GM12878 (cell line): ENCODE measurements at regions not wholly inside any gene's neighbourhood (a gene's known extent, or its start where the extent isn't known, plus 50 kb on each side); places are given as distances from the start of the nearest gene placed in this dataset.

Experiments
- ATAC-seq: fragments of 200-7000 bp; cut with Tn5 transposase; 3 replicates; pipeline ENCODE4 v1.9.1; 2020; ENCODE audit warnings: mild to moderate bottlenecking, moderate library complexity
- BruUV-seq: library from RNA; stranded (reverse); fragments of 400-500 nt; replicated peaks from 2 replicates; lab custom pipeline; 2021; lab: Mats Ljungman, UMichigan
- CTCF ChIA-PET: fragments of 300-600 bp; sonication (Branson Sonifier 250); formaldehyde crosslinking; extraction: SDS; loops from one replicate; lab custom pipeline; 2021; ENCODE audit warnings: inconsistent platforms; lab: Yijun Ruan, JAX
- POLR2A ChIA-PET: fragments of 350-600 bp; formaldehyde crosslinking; extraction: SDS; loops from one replicate; lab custom pipeline; 2021; ENCODE audit warnings: inconsistent platforms; lab: Charles Lee
- RAD21 ChIA-PET: fragments of 300-600 bp; sonication (Branson Sonifier 250); formaldehyde crosslinking; loops from one replicate; lab custom pipeline; 2023; ENCODE audit warnings: antibody characterized with exemption; ENCODE audit not compliant: unreplicated experiment; lab: Charles Lee
- SMC1A ChIA-PET: fragments of 300-600 bp; sonication (Branson Sonifier 250); formaldehyde crosslinking; loops from one replicate; lab custom pipeline; 2023; ENCODE audit not compliant: unreplicated experiment, uncharacterized antibody; lab: Charles Lee
- DNase-seq: peaks from one replicate; pipeline ENCODE4 v3.0.0-alpha.2; 2011; ENCODE audit warnings: low read depth, low spot score
- FAIRE-seq: peaks from 3 replicates; lab custom pipeline; 2011; peaks lifted over from hg19 to GRCh38; lab: Jason Lieb, UNC
- H2AFZ ChIP-seq: 2 replicates; pipeline ENCODE4 v1.6.0; 2011; ENCODE audit warnings: low read depth, low read length, control low read depth; ENCODE audit not compliant: control insufficient read depth
- H3K27ac ChIP-seq: 2 replicates; pipeline ENCODE4 v1.5.1; 2011; ENCODE audit warnings: control low read depth; ENCODE audit not compliant: control insufficient read depth, insufficient read depth
- H3K27me3 ChIP-seq, 2 experiments: replicated peaks in 1 of 2; 2 replicates each; pipeline versions ENCODE4 v1.6.0 to v1.6.1; 2011; ENCODE audit warnings: low read length in 1 of 2; ENCODE audit not compliant: control insufficient read depth in 2 of 2, insufficient read depth in 2 of 2
- H3K36me3 ChIP-seq, 2 experiments: 2 replicates each; pipeline ENCODE4 v1.5.1; 2011; ENCODE audit warnings: low read length in 1 of 2; ENCODE audit not compliant: control insufficient read depth in 2 of 2, insufficient read depth in 2 of 2
- H3K4me1 ChIP-seq: 2 replicates; pipeline ENCODE4 v1.6.1; 2011; ENCODE audit warnings: mild to moderate bottlenecking, low read length, moderate library complexity, mixed read lengths; ENCODE audit not compliant: control insufficient read depth, insufficient read depth
- H3K4me2 ChIP-seq: 2 replicates; pipeline ENCODE4 v1.6.0; 2011; ENCODE audit warnings: control low read depth; ENCODE audit not compliant: control insufficient read depth, insufficient read depth
- H3K4me3 ChIP-seq: fragments of 200-600 bp; sonication (generic); 2 replicates; pipeline ENCODE4 v1.5.1; 2016
- H3K79me2 ChIP-seq: 2 replicates; pipeline ENCODE4 v1.6.0; 2011; ENCODE audit warnings: low read length; ENCODE audit not compliant: control insufficient read depth, insufficient read depth
- H3K9ac ChIP-seq: 2 replicates; pipeline ENCODE4 v1.8.0; 2011; ENCODE audit warnings: low read length, control low read depth, mixed read lengths; ENCODE audit not compliant: control insufficient read depth, insufficient read depth
- H3K9me3 ChIP-seq: replicated peaks from 3 replicates; pipeline ENCODE4 v1.5.1; 2011; ENCODE audit warnings: mild to moderate bottlenecking, low read length; ENCODE audit not compliant: control insufficient read depth, insufficient read depth
- H4K20me1 ChIP-seq: 2 replicates; pipeline ENCODE4 v1.6.0; 2011; ENCODE audit not compliant: control insufficient read depth, insufficient read depth
- BCL11A ChIP-seq: IDR thresholded peaks from 2 replicates; pipeline ENCODE4 v1.6.1; 2011; ENCODE audit warnings: low read depth, low read length
- BRCA1 ChIP-seq: IDR thresholded peaks from 2 replicates; pipeline ENCODE4 v1.6.1; 2011; ENCODE audit warnings: low read depth, low read length, improper control_type of control experiment
- CHD2 ChIP-seq: IDR thresholded peaks from 2 replicates; pipeline ENCODE4 v1.6.1; 2011; ENCODE audit warnings: low read depth, low read length, improper control_type of control experiment, borderline replicate concordance
- EP300 ChIP-seq, 2 experiments: fragments of 150-350 bp in 1 of 2; IDR thresholded peaks; 2 replicates each; pipeline ENCODE4 v1.6.1; 2011 to 2012; ENCODE audit warnings: low read depth in 2 of 2, low read length in 2 of 2, borderline replicate concordance in 1 of 2, improper control_type of control experiment in 1 of 2, inconsistent platforms in 1 of 2; ENCODE audit not compliant: control insufficient read depth in 1 of 2
- GABPA ChIP-seq: IDR thresholded peaks from 2 replicates; pipeline ENCODE4 v1.6.1; 2014; ENCODE audit warnings: antibody characterized with exemption, low read depth, mild to moderate bottlenecking, inconsistent platforms
- HDGF ChIP-seq: fragments of 450-650 bp; IDR thresholded peaks from 2 replicates; pipeline ENCODE4 v1.6.1; 2016; ENCODE audit warnings: antibody characterized with exemption
- JUNB ChIP-seq: IDR thresholded peaks from 2 replicates; pipeline ENCODE4 v1.6.1; 2016; ENCODE audit warnings: antibody characterized with exemption, mild to moderate bottlenecking
- LARP7 ChIP-seq: fragments of 450-650 bp; IDR thresholded peaks from 2 replicates; pipeline ENCODE4 v1.6.1; 2017; ENCODE audit warnings: mild to moderate bottlenecking
- MEF2A ChIP-seq: IDR thresholded peaks from 2 replicates; pipeline ENCODE4 v1.6.1; 2011; ENCODE audit warnings: low read depth, mild to moderate bottlenecking, low read length, moderate library complexity; ENCODE audit not compliant: insufficient read depth
- MXI1 ChIP-seq: fragments of 150-350 bp; IDR thresholded peaks from 2 replicates; pipeline ENCODE4 v1.6.1; 2011; ENCODE audit warnings: low read depth, mild to moderate bottlenecking, inconsistent platforms, low read length, improper control_type of control experiment
- POLR2AphosphoS5 ChIP-seq: IDR thresholded peaks from 2 replicates; pipeline ENCODE4 v1.6.1; 2011; ENCODE audit warnings: mild to moderate bottlenecking, low read length, inconsistent platforms
- RBBP5 ChIP-seq: fragments of 200-600 bp; sonication (generic); conservative IDR thresholded peaks from 2 replicates; pipeline ENCODE4 v1.6.1; 2016
- RUNX3 ChIP-seq: IDR thresholded peaks from 2 replicates; pipeline ENCODE4 v1.6.1; 2012; ENCODE audit warnings: low read length, inconsistent platforms
- SMAD1 ChIP-seq: fragments of 450-650 bp; IDR thresholded peaks from 2 replicates; pipeline ENCODE4 v1.6.1; 2018; ENCODE audit warnings: mild to moderate bottlenecking, low read depth; ENCODE audit not compliant: partially characterized antibody
- SRF ChIP-seq, 2 experiments: IDR thresholded peaks; 2 replicates each; pipeline ENCODE4 v1.6.1; 2011; ENCODE audit warnings: low read depth in 2 of 2, low read length in 2 of 2, mild to moderate bottlenecking in 1 of 2, moderate library complexity in 1 of 2
- SUZ12 ChIP-seq: fragments of 200-600 bp; sonication (generic); IDR thresholded peaks from one replicate; pipeline ENCODE4 v1.6.1; 2018; ENCODE audit warnings: antibody characterized with exemption, mild to moderate bottlenecking; ENCODE audit not compliant: unreplicated experiment
- TAF1 ChIP-seq: IDR thresholded peaks from 2 replicates; pipeline ENCODE4 v1.6.1; 2011; ENCODE audit warnings: mild to moderate bottlenecking, low read depth, low read length, borderline replicate concordance
- TBL1XR1 ChIP-seq: IDR thresholded peaks from 2 replicates; pipeline ENCODE4 v1.6.1; 2012; ENCODE audit warnings: low read depth, low read length, improper control_type of control experiment
- ZNF24 ChIP-seq: fragments of 450-650 bp; IDR thresholded peaks from 2 replicates; pipeline ENCODE4 v1.6.1; 2017; ENCODE audit warnings: antibody characterized with exemption, mild to moderate bottlenecking
- WGBS: methylation state at CpG from one replicate; pipeline ENCODE4 v1.1.6; 2016; ENCODE audit warnings: low lambda C conversion rate; ENCODE audit not compliant: insufficient replicate concordance, insufficient coverage; ENCODE audit errors: missing lambda C conversion rate; 5-methylcytosine and 5-hydroxymethylcytosine counted together
- in situ Hi-C: fragments of 300-500 bp; cut with MboI; formaldehyde crosslinking; loops from 9 replicates; pipeline ENCODE4 v1.14.3; 2018; ENCODE audit warnings: mixed read lengths
- intact Hi-C: fragments of 100-400 bp; cut with micrococcal nuclease; formaldehyde crosslinking; loops from one replicate; pipeline ENCODE4 v1.14.2; 2022; ENCODE audit not compliant: unreplicated experiment
- TF ChIP-seq, protein P1 (sequence below): fragments of 450-650 bp; IDR thresholded peaks from 2 replicates; pipeline ENCODE4 v1.6.1; 2017; ENCODE audit warnings: mild to moderate bottlenecking, moderate library complexity
- TF ChIP-seq, protein P2 (sequence below): fragments of 450-650 bp; IDR thresholded peaks from 2 replicates; pipeline ENCODE4 v1.6.1; 2016; ENCODE audit warnings: mild to moderate bottlenecking

DNA sequence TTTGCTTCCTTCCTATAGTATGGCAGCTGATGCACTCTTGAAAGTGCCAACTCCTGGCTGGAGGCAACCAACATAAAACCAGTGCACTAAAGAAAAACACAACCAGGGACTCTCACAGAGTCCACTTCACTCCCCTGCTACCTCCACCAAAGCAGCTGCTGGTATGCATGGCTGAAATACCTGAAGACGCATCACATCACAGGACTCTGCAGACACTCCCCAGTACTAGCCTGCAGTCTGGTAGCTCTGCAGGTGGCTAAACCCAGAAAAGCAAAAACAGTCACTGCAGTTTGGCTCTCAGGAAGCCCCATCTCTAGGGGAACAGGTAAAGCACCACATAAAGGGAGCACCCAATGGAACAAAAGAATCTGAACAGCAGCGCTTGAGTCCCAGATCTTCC is 473.0 kb upstream of the SPTLC3 start (continued):
- TF ChIP-seq TBL1XR1 (no peak), GABPA (no peak), MXI1 (no peak), RUNX3 (no peak), ZNF24 (no peak), HDGF (no peak), SUZ12 (no peak), BCL11A (no peak)
- TF ChIP-seq, protein P1, sequence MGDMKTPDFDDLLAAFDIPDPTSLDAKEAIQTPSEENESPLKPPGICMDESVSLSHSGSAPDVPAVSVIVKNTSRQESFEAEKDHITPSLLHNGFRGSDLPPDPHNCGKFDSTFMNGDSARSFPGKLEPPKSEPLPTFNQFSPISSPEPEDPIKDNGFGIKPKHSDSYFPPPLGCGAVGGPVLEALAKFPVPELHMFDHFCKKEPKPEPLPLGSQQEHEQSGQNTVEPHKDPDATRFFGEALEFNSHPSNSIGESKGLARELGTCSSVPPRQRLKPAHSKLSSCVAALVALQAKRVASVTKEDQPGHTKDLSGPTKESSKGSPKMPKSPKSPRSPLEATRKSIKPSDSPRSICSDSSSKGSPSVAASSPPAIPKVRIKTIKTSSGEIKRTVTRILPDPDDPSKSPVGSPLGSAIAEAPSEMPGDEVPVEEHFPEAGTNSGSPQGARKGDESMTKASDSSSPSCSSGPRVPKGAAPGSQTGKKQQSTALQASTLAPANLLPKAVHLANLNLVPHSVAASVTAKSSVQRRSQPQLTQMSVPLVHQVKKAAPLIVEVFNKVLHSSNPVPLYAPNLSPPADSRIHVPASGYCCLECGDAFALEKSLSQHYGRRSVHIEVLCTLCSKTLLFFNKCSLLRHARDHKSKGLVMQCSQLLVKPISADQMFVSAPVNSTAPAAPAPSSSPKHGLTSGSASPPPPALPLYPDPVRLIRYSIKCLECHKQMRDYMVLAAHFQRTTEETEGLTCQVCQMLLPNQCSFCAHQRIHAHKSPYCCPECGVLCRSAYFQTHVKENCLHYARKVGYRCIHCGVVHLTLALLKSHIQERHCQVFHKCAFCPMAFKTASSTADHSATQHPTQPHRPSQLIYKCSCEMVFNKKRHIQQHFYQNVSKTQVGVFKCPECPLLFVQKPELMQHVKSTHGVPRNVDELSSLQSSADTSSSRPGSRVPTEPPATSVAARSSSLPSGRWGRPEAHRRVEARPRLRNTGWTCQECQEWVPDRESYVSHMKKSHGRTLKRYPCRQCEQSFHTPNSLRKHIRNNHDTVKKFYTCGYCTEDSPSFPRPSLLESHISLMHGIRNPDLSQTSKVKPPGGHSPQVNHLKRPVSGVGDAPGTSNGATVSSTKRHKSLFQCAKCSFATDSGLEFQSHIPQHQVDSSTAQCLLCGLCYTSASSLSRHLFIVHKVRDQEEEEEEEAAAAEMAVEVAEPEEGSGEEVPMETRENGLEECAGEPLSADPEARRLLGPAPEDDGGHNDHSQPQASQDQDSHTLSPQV: no peak

DNA sequence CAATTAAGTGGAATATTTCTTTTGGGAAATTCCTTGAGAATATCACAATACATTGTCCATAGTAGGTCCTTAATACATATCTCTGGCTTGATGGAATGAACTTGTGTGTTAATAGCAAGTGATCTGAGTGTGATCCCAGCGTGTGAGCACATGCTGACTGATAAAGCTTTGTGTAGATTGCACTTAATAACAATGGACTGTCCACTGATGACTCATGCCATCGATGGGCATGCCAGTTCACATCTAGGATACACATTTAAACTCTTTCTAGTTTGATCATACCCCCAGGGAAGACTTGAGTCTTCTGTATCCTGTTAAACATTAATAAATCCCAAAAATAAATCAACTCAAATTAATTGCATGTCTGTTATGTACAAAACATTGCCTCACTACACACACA is 454.3 kb upstream of the SPTLC3 start:
- 13% methylated on average over 2 of the region's 2 CpGs for WGBS
- H3K4me2 ChIP-seq: no peak overlapping the region
- H4K20me1 ChIP-seq: no peaks in the 10 kb centered on the region
- in situ Hi-C loops: no loop called here
- H3K9me3 ChIP-seq: no peaks in the 10 kb centered on the region
- intact Hi-C loops: loop anchor here (10.0 kb wide), 1 partner anchor 60 kb away; no protein-coding TSS in a partner anchor
- no peak overlapping the region for H3K9ac ChIP-seq
- BruUV-seq: no TSS peak
- ATAC-seq (no peak), FAIRE-seq (no peak), DNase-seq (no peak)
- H2AFZ ChIP-seq: no peak overlapping the region
- ChIA-PET POLR2A (no interaction called here), SMC1A (no interaction called here), RAD21 (no interaction called here), CTCF (no interaction called here)
- no peaks in the 10 kb centered on the region for H3K27me3 ChIP-seq
- no peaks in the 10 kb centered on the region for H3K79me2 ChIP-seq
- H3K27ac ChIP-seq: no peak overlapping the region
- H3K4me3 ChIP-seq: no peak overlapping the region
- no peaks in the 10 kb centered on the region for H3K36me3 ChIP-seq
- no peaks in the 10 kb centered on the region for H3K4me1 ChIP-seq
- TF ChIP-seq POLR2AphosphoS5 (no peak), SMAD1 (no peak), CHD2 (no peak), LARP7 (no peak), TAF1 (no peak), RBBP5 (no peak), HDGF (no peak), JUNB (no peak), MXI1 (no peak), SRF (IDR thresholded peaks at IDR 0.05; ENCODE audit: low read depth in 2 of 2, low read length in 2 of 2) (no peak), MEF2A (no peak), BRCA1 (no peak), EP300 (IDR thresholded peaks at IDR 0.05; ENCODE audit: borderline replicate concordance in 1 of 2, control insufficient read depth in 1 of 2, low read depth in 2 of 2, low read length in 2 of 2) (no peak)
- TF ChIP-seq, protein P2, sequence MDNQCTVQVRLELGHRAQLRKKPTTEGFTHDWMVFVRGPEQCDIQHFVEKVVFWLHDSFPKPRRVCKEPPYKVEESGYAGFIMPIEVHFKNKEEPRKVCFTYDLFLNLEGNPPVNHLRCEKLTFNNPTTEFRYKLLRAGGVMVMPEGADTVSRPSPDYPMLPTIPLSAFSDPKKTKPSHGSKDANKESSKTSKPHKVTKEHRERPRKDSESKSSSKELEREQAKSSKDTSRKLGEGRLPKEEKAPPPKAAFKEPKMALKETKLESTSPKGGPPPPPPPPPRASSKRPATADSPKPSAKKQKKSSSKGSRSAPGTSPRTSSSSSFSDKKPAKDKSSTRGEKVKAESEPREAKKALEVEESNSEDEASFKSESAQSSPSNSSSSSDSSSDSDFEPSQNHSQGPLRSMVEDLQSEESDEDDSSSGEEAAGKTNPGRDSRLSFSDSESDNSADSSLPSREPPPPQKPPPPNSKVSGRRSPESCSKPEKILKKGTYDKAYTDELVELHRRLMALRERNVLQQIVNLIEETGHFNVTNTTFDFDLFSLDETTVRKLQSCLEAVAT: no peak
